ENCODE measurements at regions not wholly inside any gene's neighbourhood (a gene's known extent, or its start where the extent isn't known, plus 50 kb on each side); places are given as distances from the start of the nearest gene placed in this dataset.

GRCh38 chr6:90716376-90716775 lies 129.5 kb upstream of the MAP3K7 start:
- TF ChIP-seq CTCF (IDR thresholded peaks at IDR 0.05) (no peak), POLR2AphosphoS5 (IDR thresholded peaks at IDR 0.05; ENCODE audit: insufficient read depth in 1 of 2, low read depth in 1 of 2) (no peak), POLR2A (IDR thresholded peaks at IDR 0.05) (no peak)
